GM12873 (cell line): ENCODE measurements at regions not wholly inside any gene's neighbourhood (a gene's known extent, or its start where the extent isn't known, plus 50 kb on each side); places are given as distances from the start of the nearest gene placed in this dataset.

ENCODE experiments used
- CTCF ChIP-seq: IDR thresholded peaks from 2 replicates; pipeline ENCODE4 v1.5.1; 2012; ENCODE audit warnings: low read depth, mild to moderate bottlenecking, moderate library complexity, low read length, control low read depth; ENCODE audit not compliant: insufficient read depth; ENCODE audit errors: missing control alignments

GRCh38 chr12:68434391-68435298, 102.5 kb upstream of the MDM1 start:
- TF ChIP-seq CTCF = no peak

GRCh38 chr12:68435299-68435637, 103.1 kb upstream of the MDM1 start:
- TF ChIP-seq CTCF = no peak

- TF ChIP-seq CTCF = no peak
These were observed 103.7 kb upstream of the MDM1 start for GRCh38 chr12:68435816-68436215.

GRCh38 chr12:68438601-68439000, 106.4 kb upstream of the MDM1 start:
- no peak for TF ChIP-seq CTCF

- no peak for TF ChIP-seq CTCF
These were observed 107.3 kb upstream of the MDM1 start for GRCh38 chr12:68439368-68440045.

GRCh38 chr12:68440068-68440581, 108.0 kb upstream of the MDM1 start:
- TF ChIP-seq CTCF = no peak

GRCh38 chr12:68441167-68441566, 109.0 kb upstream of the MDM1 start:
- TF ChIP-seq CTCF = no peak
